Caco-2 (cell line): ENCODE measurements at regions not wholly inside any gene's neighbourhood (a gene's known extent, or its start where the extent isn't known, plus 50 kb on each side); places are given as distances from the start of the nearest gene placed in this dataset.

Experiments
- BruUV-seq: library from RNA; stranded (reverse); fragments of 400-500 nt; replicated peaks from 2 replicates; lab custom pipeline; 2021; lab: Mats Ljungman, UMichigan
- CTCF ChIA-PET: fragments of 300-600 bp; sonication (Branson Sonifier 250); formaldehyde crosslinking; loops from one replicate; lab custom pipeline; 2022; ENCODE audit warnings: antibody characterized with exemption; lab: Charles Lee
- POLR2A ChIA-PET: fragments of 300-600 bp; sonication (Branson Sonifier 250); formaldehyde crosslinking; loops from one replicate; lab custom pipeline; 2022; ENCODE audit warnings: antibody characterized with exemption; lab: Charles Lee
- DNase-seq, 2 experiments: peaks; one replicate each; pipeline versions ENCODE4 v3.0.0 to v3.0.0-alpha.2; 2020 to 2022
- H3K27me3 ChIP-seq: replicated peaks from 2 replicates; pipeline ENCODE4 v1.6.0; 2011; ENCODE audit warnings: low read length; ENCODE audit not compliant: control insufficient read depth, insufficient read depth
- H3K36me3 ChIP-seq: 2 replicates; pipeline ENCODE4 v1.5.1; 2011; ENCODE audit warnings: low read length; ENCODE audit not compliant: control insufficient read depth, insufficient read depth
- H3K4me1 ChIP-seq: fragments of 250-450 bp; sonication (Bioruptor Pico); 2 replicates; pipeline ENCODE4 v1.5.1; 2020; ENCODE audit warnings: mild to moderate bottlenecking
- H3K4me3 ChIP-seq: 2 replicates; pipeline ENCODE4 v1.5.1; 2011; ENCODE audit warnings: low read depth, mild to moderate bottlenecking, control low read depth, low read length
- H3K9me3 ChIP-seq: fragments of 250-450 bp; sonication (Bioruptor Pico); 2 replicates; pipeline ENCODE4 v1.5.1; 2020; ENCODE audit warnings: mild to moderate bottlenecking, moderate library complexity
- H3K27ac Mint-ChIP-seq: one replicate; pipeline ENCODE4 v1.8.0; 2022; ENCODE audit warnings: mixed read lengths; ENCODE audit not compliant: unreplicated experiment
- H3K27me3 Mint-ChIP-seq: one replicate; pipeline ENCODE4 v1.8.0; 2022; ENCODE audit warnings: mixed read lengths; ENCODE audit not compliant: insufficient read depth, unreplicated experiment
- H3K36me3 Mint-ChIP-seq: one replicate; pipeline ENCODE4 v1.8.0; 2022; ENCODE audit warnings: mild to moderate bottlenecking, mixed read lengths; ENCODE audit not compliant: insufficient read depth, unreplicated experiment
- H3K4me1 Mint-ChIP-seq: one replicate; pipeline ENCODE4 v1.8.0; 2022; ENCODE audit warnings: low read depth, mixed read lengths; ENCODE audit not compliant: unreplicated experiment
- H3K4me3 Mint-ChIP-seq: one replicate; pipeline ENCODE4 v1.8.0; 2022; ENCODE audit warnings: mild to moderate bottlenecking, moderate library complexity, mixed read lengths; ENCODE audit not compliant: unreplicated experiment
- H3K9me3 Mint-ChIP-seq: one replicate; pipeline ENCODE4 v1.8.0; 2022; ENCODE audit warnings: mixed read lengths; ENCODE audit not compliant: unreplicated experiment
- CTCF ChIP-seq, 2 experiments: fragments of 200-600 bp in 1 of 2; IDR thresholded peaks; 1 replicate in 1 of 2; 2 replicates in 1 of 2; pipeline versions ENCODE4 v1.5.1 to v1.8.0; 2011 to 2022; ENCODE audit warnings: antibody characterized with exemption in 1 of 2, control low read depth in 1 of 2, inconsistent platforms in 1 of 2, low read depth in 1 of 2, low read length in 1 of 2, mild to moderate bottlenecking in 1 of 2, moderate library complexity in 1 of 2; ENCODE audit not compliant: insufficient read depth in 1 of 2, severe bottlenecking in 1 of 2, unreplicated experiment in 1 of 2
- intact Hi-C: fragments of 100-400 bp; cut with micrococcal nuclease; formaldehyde crosslinking; loops from one replicate; pipeline ENCODE4 v1.10.0; 2022; ENCODE audit not compliant: unreplicated experiment

- Histone ChIP-seq H3K4me1 (peaks cover 5% of the 10 kb centered on the region; the same call in 1 of the 2 replicates), H3K36me3 (no peaks in the 10 kb centered on the region), H3K27me3 (no peaks in the 10 kb centered on the region), H3K9me3 (no peaks in the 10 kb centered on the region), H3K4me3 (no peak overlapping the region)
- intact Hi-C loops: no loop called here
- ChIA-PET CTCF (no interaction called here), POLR2A (no interaction called here)
- Mint-ChIP-seq H3K36me3 (no peaks in the 10 kb centered on the region), H3K4me1 (peaks cover 6% of the 10 kb centered on the region), H3K4me3 (no peak overlapping the region), H3K9me3 (peaks cover 9% of the 10 kb centered on the region), H3K27me3 (no peaks in the 10 kb centered on the region), H3K27ac (no peak overlapping the region)
- no peak for DNase-seq
- no TSS peak for BruUV-seq
- no peak for TF ChIP-seq CTCF (IDR thresholded peaks at IDR 0.05; ENCODE audit: insufficient read depth in 1 of 2, low read depth in 1 of 2, low read length in 1 of 2, severe bottlenecking in 1 of 2, unreplicated experiment in 1 of 2)
Observed at GRCh38 chr12:98121963-98122362, 393.4 kb upstream of the TMPO start.

GRCh38 chr12:98123021-98123461 lies 392.3 kb upstream of the TMPO start:
- intact Hi-C loops: no loop called here
- ChIA-PET POLR2A (no interaction called here), CTCF (no interaction called here)
- Mint-ChIP-seq H3K4me3 (no peak overlapping the region), H3K27me3 (no peaks in the 10 kb centered on the region), H3K27ac (no peak overlapping the region), H3K9me3 (no peaks in the 10 kb centered on the region), H3K36me3 (no peaks in the 10 kb centered on the region), H3K4me1 (peaks cover 11% of the 10 kb centered on the region)
- BruUV-seq: no TSS peak
- no peak overlapping the region for H3K4me3 ChIP-seq
- H3K9me3 ChIP-seq: no peaks in the 10 kb centered on the region
- H3K36me3 ChIP-seq: no peaks in the 10 kb centered on the region
- H3K27me3 ChIP-seq: no peaks in the 10 kb centered on the region
- no peak for DNase-seq
- TF ChIP-seq CTCF (IDR thresholded peaks at IDR 0.05; ENCODE audit: insufficient read depth in 1 of 2, low read depth in 1 of 2, low read length in 1 of 2, severe bottlenecking in 1 of 2, unreplicated experiment in 1 of 2): no peak
- H3K4me1 ChIP-seq: peaks cover 16% of the 10 kb centered on the region

- Histone ChIP-seq H3K36me3 (no peaks in the 10 kb centered on the region), H3K4me3 (no peak overlapping the region), H3K4me1 (peaks cover 19% of the 10 kb centered on the region), H3K9me3 (no peaks in the 10 kb centered on the region), H3K27me3 (no peaks in the 10 kb centered on the region)
- intact Hi-C loops: no loop called here
- H3K9me3 Mint-ChIP-seq: peaks cover 10% of the 10 kb centered on the region
- no peak overlapping the region for H3K4me3 Mint-ChIP-seq
- ChIA-PET CTCF (no interaction called here), POLR2A (interaction anchor here (0.5 kb wide), 1 partner anchor 466 kb away, joined by 6 read pairs; no protein-coding TSS in a partner anchor)
- no TSS peak for BruUV-seq
- H3K36me3 Mint-ChIP-seq: no peaks in the 10 kb centered on the region
- H3K27me3 Mint-ChIP-seq: no peaks in the 10 kb centered on the region
- H3K4me1 Mint-ChIP-seq: peaks cover 13% of the 10 kb centered on the region
- peak overlapping the region; percentile 36 for H3K27ac Mint-ChIP-seq
- DNase-seq: peak in 1 of 2 experiments; percentile 34
- no peak for TF ChIP-seq CTCF (IDR thresholded peaks at IDR 0.05; ENCODE audit: insufficient read depth in 1 of 2, low read depth in 1 of 2, low read length in 1 of 2, severe bottlenecking in 1 of 2, unreplicated experiment in 1 of 2)
Observed at GRCh38 chr12:98126637-98127335, 388.6 kb upstream of the TMPO start.
